Endothelial cell of umbilical vein (primary cell): ENCODE measurements at regions not wholly inside any gene's neighbourhood (a gene's known extent, or its start where the extent isn't known, plus 50 kb on each side); places are given as distances from the start of the nearest gene placed in this dataset.

ENCODE experiments used
- BruUV-seq: library from RNA; stranded (reverse); fragments of 400-500 nt; replicated peaks from 2 replicates; lab custom pipeline; 2021; lab: Mats Ljungman, UMichigan
- CTCF ChIA-PET: fragments of 300-600, 350-600 bp; sonication (Branson Sonifier 250); formaldehyde crosslinking; loops from one replicate; lab custom pipeline; 2021; ENCODE audit warnings: antibody characterized with exemption, inconsistent platforms; lab: Charles Lee
- POLR2A ChIA-PET: fragments of 300-600, 350-600 bp; sonication (Branson Sonifier 250); formaldehyde crosslinking; loops from one replicate; lab custom pipeline; 2021; ENCODE audit warnings: antibody characterized with exemption, inconsistent platforms; lab: Charles Lee
- DNase-seq: peaks from one replicate; pipeline ENCODE4 v3.0.0-alpha.2; 2011; ENCODE audit warnings: low read depth, low spot score
- FAIRE-seq: peaks from 2 replicates; lab custom pipeline; 2011; peaks lifted over from hg19 to GRCh38; lab: Jason Lieb, UNC
- H2AFZ ChIP-seq: 2 replicates; pipeline ENCODE4 v1.6.0; 2012; ENCODE audit warnings: low read depth, low read length, control low read depth, inconsistent platforms
- H3K27ac ChIP-seq: 2 replicates; pipeline ENCODE4 v1.5.1; 2011; ENCODE audit warnings: low read depth, mild to moderate bottlenecking, control low read depth, low read length, moderate library complexity; ENCODE audit not compliant: insufficient read depth
- H3K27me3 ChIP-seq, 2 experiments: 2 replicates each; pipeline versions ENCODE4 v1.6.0 to v1.6.1; 2011; ENCODE audit warnings: low read length in 2 of 2, mixed read lengths in 1 of 2; ENCODE audit not compliant: control insufficient read depth in 2 of 2, insufficient read depth in 2 of 2
- H3K36me3 ChIP-seq, 2 experiments: 2 replicates in 1 of 2; 3 replicates in 1 of 2; pipeline ENCODE4 v1.5.1; 2011; ENCODE audit warnings: low read length in 2 of 2, mild to moderate bottlenecking in 1 of 2, moderate library complexity in 1 of 2; ENCODE audit not compliant: control insufficient read depth in 2 of 2, insufficient read depth in 2 of 2; ENCODE audit errors: extremely low read depth in 1 of 2
- H3K4me1 ChIP-seq: 3 replicates; pipeline ENCODE4 v1.5.1; 2011; ENCODE audit warnings: mild to moderate bottlenecking, low read length; ENCODE audit not compliant: control insufficient read depth, insufficient read depth; ENCODE audit errors: extremely low read depth
- H3K4me2 ChIP-seq: 2 replicates; pipeline ENCODE4 v1.6.1; 2011; ENCODE audit warnings: low read length, control low read depth, mixed read lengths; ENCODE audit not compliant: insufficient read depth
- H3K4me3 ChIP-seq, 3 experiments: fragments of 200-600 bp in 1 of 3; sonication (generic), shearing (Covaris generic) in 1 of 3; replicated peaks in 1 of 3; 2 replicates each; pipeline ENCODE4 v1.5.1; 2011 to 2016; ENCODE audit warnings: control low read depth in 3 of 3, low read length in 3 of 3, mild to moderate bottlenecking in 2 of 3, inconsistent platforms in 1 of 3, low read depth in 1 of 3, moderate library complexity in 1 of 3; ENCODE audit not compliant: insufficient read depth in 1 of 3
- H3K79me2 ChIP-seq: 2 replicates; pipeline ENCODE4 v1.6.0; 2012; ENCODE audit warnings: low read length, inconsistent platforms; ENCODE audit not compliant: control insufficient read depth, insufficient read depth
- H3K9ac ChIP-seq: replicated peaks from 2 replicates; pipeline ENCODE3; 2011; ENCODE audit warnings: low read length, control low read depth; ENCODE audit not compliant: insufficient read depth; ENCODE audit errors: extremely low read depth
- H3K9me1 ChIP-seq: replicated peaks from 3 replicates; pipeline ENCODE4 v1.6.0; 2011; ENCODE audit warnings: mild to moderate bottlenecking, low read length; ENCODE audit not compliant: control insufficient read depth, insufficient read depth; ENCODE audit errors: extremely low read depth
- H3K9me3 ChIP-seq: replicated peaks from 2 replicates; pipeline ENCODE4 v1.5.1; 2012; ENCODE audit warnings: low read length, inconsistent platforms; ENCODE audit not compliant: control insufficient read depth, insufficient read depth
- H4K20me1 ChIP-seq: replicated peaks from 2 replicates; pipeline ENCODE3; 2011; ENCODE audit warnings: mild to moderate bottlenecking, low read length; ENCODE audit not compliant: control insufficient read depth, insufficient read depth; ENCODE audit errors: extremely low read depth
- CTCF ChIP-seq, 2 donors: IDR thresholded peaks; 1 replicate in 1 of 2; 2 replicates in 1 of 2; pipeline ENCODE4 v1.5.1; 2011; ENCODE audit warnings: low read length in 2 of 2, mild to moderate bottlenecking in 2 of 2, moderate library complexity in 2 of 2, control low read depth in 1 of 2, inconsistent platforms in 1 of 2, low read depth in 1 of 2; ENCODE audit not compliant: insufficient read depth in 1 of 2; ENCODE audit errors: extremely low read depth in 1 of 2
- EZH2 ChIP-seq: IDR thresholded peaks from 2 replicates; pipeline ENCODE4 v1.6.1; 2012; ENCODE audit warnings: borderline replicate concordance, low read depth, mild to moderate bottlenecking, moderate library complexity, low read length, inconsistent platforms; ENCODE audit not compliant: severe bottlenecking
- FOS ChIP-seq: IDR thresholded peaks from 2 replicates; pipeline ENCODE4 v1.6.1; 2011; ENCODE audit warnings: mild to moderate bottlenecking, low read length, moderate library complexity, borderline replicate concordance; ENCODE audit not compliant: insufficient read depth
- GATA2 ChIP-seq: IDR thresholded peaks from 2 replicates; pipeline ENCODE4 v1.7.0; 2011; ENCODE audit warnings: low read depth, mild to moderate bottlenecking, moderate library complexity, mixed read lengths, low read length; ENCODE audit not compliant: insufficient read length, insufficient read depth
- JUN ChIP-seq: IDR thresholded peaks from 2 replicates; pipeline ENCODE4 v1.6.1; 2011; ENCODE audit warnings: borderline replicate concordance, low read depth; ENCODE audit not compliant: insufficient read length, insufficient read depth
- MAX ChIP-seq: IDR thresholded peaks from 2 replicates; pipeline ENCODE4 v1.6.1; 2011; ENCODE audit not compliant: insufficient read depth, insufficient read length
- MYC ChIP-seq: IDR thresholded peaks from one replicate; pipeline ENCODE4 v1.6.1; 2011; ENCODE audit warnings: mild to moderate bottlenecking, low read depth, low read length
- POLR2A ChIP-seq: IDR thresholded peaks from 2 replicates; pipeline ENCODE4 v1.6.1; 2012; ENCODE audit warnings: low read depth, mild to moderate bottlenecking, control low read depth, low read length
- POLR2AphosphoS5 ChIP-seq: IDR thresholded peaks from 2 replicates; pipeline ENCODE4 v1.6.1; 2012; ENCODE audit warnings: low read depth, mild to moderate bottlenecking, control low read depth, low read length, moderate library complexity; ENCODE audit not compliant: insufficient read depth
- dilution Hi-C: fragments of 300-500 bp; cut with MboI; formaldehyde crosslinking; loops from one replicate; pipeline ENCODE4 v1.15.0; 2019; ENCODE audit warnings: low sequenced_read_pairs; ENCODE audit not compliant: extremely low pct_ligation_motif_present
- intact Hi-C: fragments of 100-400 bp; cut with micrococcal nuclease; formaldehyde crosslinking; loops from one replicate; pipeline ENCODE4 v1.10.0; 2022

GRCh38 chr15:55035749-55036148 lies 161.0 kb downstream of the RSL24D1 start:
- Histone ChIP-seq H4K20me1 (no peaks in the 10 kb centered on the region), H3K4me2 (no peak overlapping the region), H3K4me1 (no peaks in the 10 kb centered on the region), H3K4me3 (no peak overlapping the region), H3K27ac (no peak overlapping the region), H3K27me3 (no peaks in the 10 kb centered on the region), H3K9ac (no peak overlapping the region), H2AFZ (no peak overlapping the region), H3K36me3 (no peaks in the 10 kb centered on the region), H3K9me3 (no peaks in the 10 kb centered on the region), H3K79me2 (no peaks in the 10 kb centered on the region), H3K9me1 (no peaks in the 10 kb centered on the region)
- dilution Hi-C loops = no loop called here
- DNase-seq (no peak), FAIRE-seq (no peak)
- BruUV-seq = no TSS peak
- TF ChIP-seq MYC (no peak), EZH2 (no peak), JUN (no peak), POLR2A (no peak), POLR2AphosphoS5 (no peak), MAX (no peak), CTCF (IDR thresholded peaks at IDR 0.05; ENCODE audit: extremely low read depth in 1 of 2, insufficient read depth in 1 of 2, low read depth in 1 of 2, low read length in 2 of 2) (no peak), GATA2 (no peak), FOS (no peak)
- CTCF ChIA-PET = no interaction called here
- POLR2A ChIA-PET = no interaction called here
- intact Hi-C loops = no loop called here
